ENCODE measurements at regions not wholly inside any gene's neighbourhood (a gene's known extent, or its start where the extent isn't known, plus 50 kb on each side); places are given as distances from the start of the nearest gene placed in this dataset.

GRCh38 chrX:82816001-82816400, 692.1 kb upstream of the POU3F4 start:
- peaks cover 0 to 3% (median 0%) of the 10 kb centered on the region in 3 donors for H3K9me3 ChIP-seq
- H3K4me1 ChIP-seq = no peaks in the 10 kb centered on the region
- H3K27me3 ChIP-seq = no peaks in the 10 kb centered on the region
- intact Hi-C loops (cut with DNase I) = no loop called here
- no peak for DNase-seq
- WGBS, 2 donors = 59 to 80% methylated on average over 3 of the region's 3 CpGs
- TF ChIP-seq CTCF (IDR thresholded peaks at IDR 0.05) (no peak), POLR2A (IDR thresholded peaks at IDR 0.05) (no peak)
- H3K36me3 ChIP-seq = no peaks in the 10 kb centered on the region
- H3K27ac ChIP-seq = no peak overlapping the region
- no peak overlapping the region for H3K4me3 ChIP-seq

GRCh38 chrX:82816562-82816961, 691.5 kb upstream of the POU3F4 start:
- WGBS, 2 donors = 53 to 58% methylated on average over 2 of the region's 2 CpGs
- no peaks in the 10 kb centered on the region for H3K27me3 ChIP-seq
- H3K27ac ChIP-seq = no peak overlapping the region
- intact Hi-C loops (cut with DNase I) = no loop called here
- DNase-seq = no peak
- no peaks in the 10 kb centered on the region for H3K36me3 ChIP-seq
- H3K4me1 ChIP-seq = no peaks in the 10 kb centered on the region
- H3K9me3 ChIP-seq = peaks cover 0 to 3% (median 0%) of the 10 kb centered on the region in 3 donors
- no peak overlapping the region for H3K4me3 ChIP-seq
- TF ChIP-seq POLR2A (IDR thresholded peaks at IDR 0.05) (no peak), CTCF (IDR thresholded peaks at IDR 0.05) (no peak)

GRCh38 chrX:82842286-82842685, 665.8 kb upstream of the POU3F4 start:
- WGBS, 2 donors = 0 to 20% methylated on average over 1 of the region's 1 CpG
- Histone ChIP-seq H3K4me3 (no peak overlapping the region), H3K36me3 (no peaks in the 10 kb centered on the region), H3K27ac (no peak overlapping the region), H3K9me3 (no peaks in the 10 kb centered on the region), H3K27me3 (no peaks in the 10 kb centered on the region), H3K4me1 (no peaks in the 10 kb centered on the region)
- intact Hi-C loops (cut with DNase I) = no loop called here
- DNase-seq = no peak
- no peak for TF ChIP-seq CTCF (IDR thresholded peaks at IDR 0.05)
- TF ChIP-seq POLR2A (IDR thresholded peaks at IDR 0.05) = no peak

GRCh38 chrX:82848111-82848510, 660.0 kb upstream of the POU3F4 start:
- intact Hi-C loops (cut with DNase I) = no loop called here

More at GRCh38 chrX:82848111-82848510, 660.0 kb upstream of the POU3F4 start:
- no peaks in the 10 kb centered on the region for H3K4me1 ChIP-seq
- no peaks in the 10 kb centered on the region for H3K36me3 ChIP-seq
- TF ChIP-seq CTCF (IDR thresholded peaks at IDR 0.05) = no peak
- no peak for TF ChIP-seq POLR2A (IDR thresholded peaks at IDR 0.05)
- H3K27ac ChIP-seq = no peak overlapping the region
- H3K4me3 ChIP-seq = no peak overlapping the region
- DNase-seq = no peak
- no peaks in the 10 kb centered on the region for H3K9me3 ChIP-seq
- 82 to 88% methylated on average over 4 of the region's 4 CpGs for WGBS, 2 donors
- no peaks in the 10 kb centered on the region for H3K27me3 ChIP-seq

Small RNA genes in the stretch of these regions (small RNA-seq; reads per million reads assigned to genes)
- gene RF00394 = 0 reads per million in 4 donors
